Endometrium (tissue), 2 donors: ENCODE measurements at regions not wholly inside any gene's neighbourhood (a gene's known extent, or its start where the extent isn't known, plus 50 kb on each side); places are given as distances from the start of the nearest gene placed in this dataset.

Experiments used
- FAIRE-seq: peaks from 2 replicates; lab custom pipeline; 2012; peaks lifted over from hg19 to GRCh38; lab: Jason Lieb, UNC
- donor health status: control.
- donor health status: control.

DNA sequence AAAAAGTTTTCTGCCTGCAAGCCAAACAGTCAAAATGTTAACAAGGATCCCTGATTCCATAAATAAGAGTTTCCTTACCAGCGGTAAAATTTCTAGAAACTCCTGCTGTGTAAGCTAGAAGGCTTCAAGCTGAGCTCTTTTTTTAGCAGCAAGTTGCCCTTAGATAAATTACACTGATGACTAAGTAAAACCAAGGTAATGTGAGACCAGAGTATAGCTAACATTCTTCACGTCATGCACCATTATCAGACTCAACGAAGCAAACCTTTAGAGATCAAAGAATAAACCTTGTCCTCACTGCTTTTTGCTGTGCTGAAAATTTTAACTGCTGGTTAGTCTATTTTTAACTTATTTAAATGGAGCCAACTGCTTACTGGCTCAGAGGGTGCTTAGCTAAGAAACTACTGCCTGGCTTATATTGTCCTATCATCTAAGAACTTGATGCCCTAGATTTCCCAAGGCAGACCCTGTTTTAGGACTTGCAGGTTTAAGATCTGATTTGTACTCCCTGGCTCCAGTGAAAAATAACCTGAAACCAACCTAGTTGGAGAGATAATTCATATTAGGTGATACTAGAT is 900.7 kb downstream of the JRKL start:
- FAIRE-seq, result no peak

DNA sequence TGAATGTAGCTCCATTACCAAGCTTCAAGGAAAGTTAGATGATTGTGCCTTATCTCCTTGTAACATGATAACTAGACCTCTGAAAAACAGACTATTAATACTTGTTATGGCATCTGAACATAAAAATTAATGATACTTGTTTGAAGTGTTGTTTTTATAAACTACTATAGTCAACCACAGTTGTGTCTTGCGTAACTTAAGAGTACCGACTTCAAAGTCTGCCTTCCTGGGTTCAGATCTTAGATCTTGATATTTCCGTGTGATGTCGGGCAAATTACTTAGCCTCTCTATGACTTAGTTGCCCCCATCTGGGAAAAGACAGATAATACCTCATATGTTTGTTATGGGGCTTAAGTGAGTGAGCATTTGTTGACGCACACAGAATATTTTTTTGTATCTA is 906.5 kb downstream of the JRKL start:
- peak; percentile 37 for FAIRE-seq

DNA sequence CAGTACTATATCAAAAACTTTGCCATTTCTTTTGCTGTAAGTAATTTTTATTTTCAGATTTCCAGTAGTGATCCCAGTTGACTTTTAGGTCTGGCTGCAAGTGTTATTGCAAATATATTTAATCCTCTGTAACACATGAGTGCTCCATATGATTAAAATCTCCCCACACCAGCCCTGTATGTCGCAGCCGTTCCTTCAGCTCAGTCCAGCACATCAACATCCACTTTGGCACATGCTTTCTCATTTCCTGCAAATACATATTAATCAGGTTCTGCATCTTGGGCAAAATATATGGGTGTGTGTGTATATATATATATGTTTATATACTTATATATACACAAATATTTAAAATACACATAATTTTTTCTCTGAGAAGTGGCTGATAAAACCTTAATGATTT is 919.5 kb downstream of the JRKL start:
- no peak for FAIRE-seq

DNA sequence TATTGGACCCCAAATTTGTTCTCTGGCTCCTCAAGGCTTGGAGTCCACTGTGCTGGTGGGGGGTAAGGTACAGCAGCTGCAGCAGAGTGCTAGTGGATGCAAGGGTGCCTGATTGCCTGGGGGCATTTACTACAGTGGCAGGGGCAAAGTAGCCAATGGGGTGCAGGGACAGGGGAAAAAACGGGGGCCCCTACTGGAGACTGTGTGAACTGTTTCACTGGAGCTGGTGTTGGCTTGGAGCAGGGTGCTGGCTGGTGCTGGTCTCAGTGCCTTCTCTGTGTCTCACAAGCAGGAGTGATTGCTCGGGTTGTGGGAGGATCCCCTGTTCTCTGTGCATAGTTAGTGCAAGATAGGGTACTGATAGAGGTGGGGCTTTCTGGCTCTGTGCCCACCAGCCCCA is 935.9 kb downstream of the JRKL start:
- FAIRE-seq, result no peak

DNA sequence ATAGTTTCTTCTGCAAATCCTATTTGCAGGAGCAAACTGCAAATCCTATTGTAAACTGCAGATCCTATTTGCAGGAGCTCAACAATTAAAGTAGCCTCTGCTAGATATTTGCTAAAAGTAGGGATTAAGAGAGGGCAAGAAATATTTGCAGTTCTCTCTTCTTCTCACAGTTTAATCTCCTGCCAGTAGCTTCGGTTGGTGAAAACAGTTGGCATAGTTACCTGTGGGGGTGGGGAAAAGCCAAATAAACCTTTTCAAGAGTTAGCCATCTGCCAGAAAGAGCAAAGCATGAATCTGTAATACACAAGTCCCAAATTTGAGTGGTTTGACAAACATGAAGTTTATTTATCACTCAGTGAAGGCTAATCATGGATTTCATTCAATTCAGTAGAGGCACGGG is 942.5 kb downstream of the JRKL start:
- FAIRE-seq, result no peak

DNA sequence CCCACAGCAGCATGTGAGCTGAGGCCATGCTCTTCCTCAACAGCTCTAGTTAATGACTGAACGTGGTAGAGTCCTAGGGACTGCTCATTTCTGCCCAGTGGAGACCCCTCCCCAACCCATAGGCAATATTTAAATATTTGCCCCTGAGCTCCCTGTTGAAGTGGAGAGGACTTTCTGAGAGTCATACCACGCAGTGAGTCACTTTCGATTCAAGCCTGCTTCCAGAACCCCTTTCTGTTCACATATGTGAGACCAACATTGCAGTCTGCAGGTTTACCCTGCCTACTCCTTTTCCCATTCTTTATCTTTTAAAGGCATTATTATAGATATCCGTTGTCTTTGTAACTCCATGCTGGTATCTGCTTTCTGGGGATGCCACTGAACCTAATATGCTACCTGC is 946.3 kb downstream of the JRKL start:
- no peak for FAIRE-seq

DNA sequence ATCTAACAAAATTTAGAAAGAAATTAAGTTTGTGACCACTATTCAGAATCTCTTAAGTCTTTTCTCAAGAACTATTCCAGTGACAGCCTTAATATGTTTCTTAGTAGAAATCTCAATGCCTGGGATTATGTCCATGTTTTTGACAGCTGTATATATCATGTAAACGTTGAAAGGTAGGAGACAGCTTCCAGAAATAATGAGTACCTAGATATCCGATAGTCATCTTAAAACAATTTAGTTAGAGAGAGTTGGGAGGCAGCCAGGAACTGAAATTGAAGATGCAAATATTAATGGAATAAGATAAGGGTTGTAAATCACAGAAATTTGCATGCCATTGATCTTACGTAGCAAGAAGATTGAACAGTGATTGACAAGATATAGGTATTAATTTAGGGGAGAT is 955.2 kb downstream of the JRKL start:
- no peak for FAIRE-seq

DNA sequence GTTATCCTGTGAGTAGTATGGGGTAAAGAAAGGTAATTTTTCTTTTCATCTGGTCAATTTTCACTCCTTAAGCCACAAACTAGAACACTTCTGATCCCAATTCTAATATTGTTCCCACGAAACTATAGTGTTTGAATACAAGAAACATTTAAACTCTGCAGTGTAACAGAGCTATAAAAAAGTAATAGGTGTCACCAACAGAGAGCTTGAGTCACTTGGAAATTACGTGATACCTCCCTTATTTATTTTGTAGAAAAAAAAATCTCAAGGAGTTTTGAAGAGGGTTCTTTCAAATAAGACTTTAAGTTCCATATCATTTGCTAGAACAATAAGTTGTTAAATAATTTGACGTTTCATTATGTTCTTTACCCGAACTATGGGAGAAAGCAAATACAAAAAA is 959.4 kb downstream of the JRKL start:
- FAIRE-seq, result no peak

DNA sequence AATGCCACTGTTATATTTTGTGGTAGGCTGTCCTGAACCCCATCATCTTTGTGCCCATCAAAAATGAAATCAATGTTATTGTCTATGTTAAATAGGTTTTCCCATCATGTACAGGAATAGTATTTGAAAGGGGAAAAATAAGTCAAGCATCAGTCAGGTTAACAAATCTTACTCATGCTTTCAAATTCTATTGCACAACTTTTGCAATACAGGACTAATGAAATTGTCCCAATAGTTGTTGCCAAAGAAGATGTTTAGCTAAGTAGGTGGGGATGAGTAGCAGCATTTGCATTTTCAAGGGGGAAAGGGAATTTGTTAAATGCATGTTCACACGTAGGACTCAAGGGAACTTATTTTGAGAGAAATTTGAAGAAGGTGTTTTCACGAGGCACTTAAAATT is 962.1 kb downstream of the JRKL start:
- no peak for FAIRE-seq

DNA sequence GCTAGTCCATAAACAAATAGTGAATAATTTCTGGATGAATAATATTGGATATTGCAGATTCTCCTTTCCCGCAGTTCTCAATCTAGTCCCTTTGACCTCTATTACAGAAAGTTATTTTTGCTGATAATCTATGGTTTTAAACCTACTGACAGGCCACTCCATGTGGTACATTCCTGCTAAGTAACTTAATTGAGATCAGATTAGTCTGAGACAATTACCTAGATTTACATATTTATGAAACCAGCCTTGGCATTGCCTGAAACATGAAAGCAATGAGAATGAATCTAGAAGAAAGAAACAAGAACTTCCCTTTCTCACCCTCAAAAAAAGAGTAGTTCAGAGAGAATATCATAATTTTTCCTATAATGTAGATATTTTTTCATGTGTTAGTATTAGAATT is 964.2 kb downstream of the JRKL start:
- no peak for FAIRE-seq

DNA sequence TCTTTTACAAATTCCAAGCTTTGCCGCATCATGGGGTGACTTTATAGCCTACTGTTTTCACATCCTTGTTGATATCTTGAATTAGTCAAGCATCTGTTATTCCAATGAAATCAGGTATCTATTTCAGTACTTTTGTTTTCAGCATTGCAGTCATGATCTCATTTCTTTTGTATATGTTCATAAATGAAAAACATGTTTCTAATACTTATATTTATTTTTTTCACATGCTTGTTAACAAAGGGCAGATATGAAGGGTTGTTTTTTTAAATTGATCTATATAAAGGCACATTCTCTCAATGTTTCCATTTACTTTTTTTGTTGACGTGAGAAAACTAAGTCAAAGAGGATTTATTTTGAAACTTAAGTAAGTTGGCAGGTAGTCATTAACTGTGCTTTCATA is 964.8 kb downstream of the JRKL start:
- FAIRE-seq, result no peak

DNA sequence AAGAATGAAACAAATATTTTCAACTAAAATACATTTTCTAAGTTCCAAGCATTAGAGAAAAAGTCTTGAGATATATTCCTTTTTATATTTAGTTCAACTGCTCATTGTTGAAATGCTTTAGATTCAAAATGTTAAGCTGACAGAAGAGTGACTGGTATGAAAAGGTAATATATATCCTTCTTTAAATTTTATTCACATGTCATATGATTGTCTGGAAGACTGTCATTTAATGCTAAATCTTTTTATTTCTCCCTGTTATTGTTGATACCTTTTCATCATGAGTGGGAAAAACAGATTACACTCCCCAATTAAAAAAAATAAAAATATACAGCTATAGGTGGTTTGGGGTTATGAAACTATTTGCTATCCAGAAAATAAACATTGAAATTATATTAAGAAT is 965.4 kb downstream of the JRKL start:
- no peak for FAIRE-seq

DNA sequence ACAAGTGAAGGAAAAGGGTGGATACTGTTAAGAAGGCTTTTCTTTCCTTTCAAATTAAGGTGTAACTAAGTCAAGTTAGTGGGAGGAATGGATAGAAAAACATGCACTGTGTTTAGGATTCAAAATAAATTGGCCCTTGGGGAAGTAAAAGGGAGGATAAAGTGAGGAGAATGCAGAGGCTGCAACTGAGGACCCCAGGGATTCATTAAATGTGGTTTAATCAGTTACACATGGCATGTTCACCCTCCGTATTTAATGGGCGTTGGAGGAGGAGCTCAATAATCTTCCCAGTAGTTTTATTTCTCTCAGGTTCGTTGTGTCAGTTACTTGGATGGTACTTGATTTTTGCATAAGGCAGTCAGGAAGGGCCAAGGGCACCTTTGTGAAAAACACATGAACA is 966.3 kb downstream of the JRKL start:
- FAIRE-seq, result no peak

DNA sequence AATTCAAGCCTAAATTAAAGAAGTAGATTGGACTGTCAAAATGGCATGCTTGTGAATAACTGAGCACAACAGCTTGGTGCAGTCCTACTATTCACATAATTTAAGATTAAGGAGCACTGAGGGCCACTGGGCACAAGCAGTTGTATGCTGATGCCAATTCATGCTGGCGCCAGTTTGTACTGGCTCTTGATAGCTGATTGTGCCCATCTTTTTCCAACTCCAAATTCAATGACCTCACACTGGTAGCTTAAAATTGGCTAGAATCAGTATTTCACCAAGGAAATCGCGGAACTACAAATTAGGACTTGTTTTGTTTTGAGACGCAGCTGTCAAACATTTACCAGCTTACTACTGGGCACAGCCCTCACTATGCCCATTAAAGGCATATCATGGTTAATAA is 969.2 kb downstream of the JRKL start:
- no peak for FAIRE-seq

DNA sequence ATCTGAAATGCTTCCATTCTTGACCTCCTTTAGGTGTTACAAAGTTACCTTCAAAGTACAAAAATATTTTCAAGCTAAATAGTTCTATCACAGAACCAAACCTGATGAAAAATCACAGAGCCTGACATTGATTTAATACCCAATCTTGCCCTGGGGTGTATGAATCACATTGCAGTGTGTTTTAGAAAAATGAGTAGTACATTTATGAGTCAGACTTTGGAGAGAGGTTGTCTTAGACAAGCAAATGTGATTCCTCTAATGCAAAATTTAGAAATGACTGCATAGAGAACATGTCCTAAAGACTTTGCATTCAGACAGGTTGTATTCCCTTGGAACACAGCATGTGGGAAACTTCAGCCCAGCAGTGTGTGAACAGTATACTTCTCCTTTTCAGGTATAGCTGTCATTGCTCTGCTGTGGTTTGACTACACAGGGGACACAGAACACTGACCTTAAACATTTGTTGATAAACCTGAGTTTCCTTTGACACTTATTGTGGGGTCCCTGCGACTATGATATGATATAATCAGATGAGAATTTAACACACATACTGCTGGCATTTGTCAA is 972.1 kb downstream of the JRKL start:
- FAIRE-seq, result no peak

DNA sequence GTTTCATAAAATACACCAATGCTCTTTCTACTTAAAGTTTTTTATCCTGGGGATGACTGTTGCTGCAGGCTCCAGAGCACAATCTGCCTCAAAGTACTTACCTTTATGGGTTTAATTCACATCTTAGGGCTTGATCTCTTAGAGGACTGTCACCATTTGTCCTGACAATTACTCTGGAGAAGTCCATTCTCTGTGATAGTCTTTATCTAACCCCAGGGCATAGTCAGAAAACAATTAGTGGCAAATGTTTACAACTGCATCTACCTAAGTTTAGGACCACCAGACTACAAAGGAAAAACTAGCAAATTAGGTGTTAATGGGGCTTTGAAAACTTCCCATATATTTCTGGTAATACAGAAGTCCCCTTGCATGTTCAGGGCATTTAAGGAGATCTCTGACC is 973.5 kb downstream of the JRKL start:
- FAIRE-seq, result no peak

DNA sequence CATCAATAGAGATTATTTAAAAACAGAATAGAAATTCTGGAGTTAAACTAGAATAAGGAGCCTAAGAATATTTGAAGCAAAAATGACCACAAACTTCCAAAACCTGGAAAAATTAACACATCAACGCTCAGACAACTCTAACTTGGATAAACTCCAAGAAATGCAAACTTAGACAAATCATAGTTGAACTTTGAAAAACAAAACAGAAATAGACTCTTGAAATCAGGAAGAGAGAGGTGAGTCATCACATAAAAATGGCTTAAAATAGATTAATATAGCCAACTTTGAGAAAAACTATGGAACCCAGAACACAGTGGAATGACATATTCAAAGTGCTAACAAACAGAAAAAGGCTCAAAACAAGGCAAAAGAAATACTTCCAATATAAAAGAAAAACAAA is 974.2 kb downstream of the JRKL start:
- FAIRE-seq, result peak; percentile 33

DNA sequence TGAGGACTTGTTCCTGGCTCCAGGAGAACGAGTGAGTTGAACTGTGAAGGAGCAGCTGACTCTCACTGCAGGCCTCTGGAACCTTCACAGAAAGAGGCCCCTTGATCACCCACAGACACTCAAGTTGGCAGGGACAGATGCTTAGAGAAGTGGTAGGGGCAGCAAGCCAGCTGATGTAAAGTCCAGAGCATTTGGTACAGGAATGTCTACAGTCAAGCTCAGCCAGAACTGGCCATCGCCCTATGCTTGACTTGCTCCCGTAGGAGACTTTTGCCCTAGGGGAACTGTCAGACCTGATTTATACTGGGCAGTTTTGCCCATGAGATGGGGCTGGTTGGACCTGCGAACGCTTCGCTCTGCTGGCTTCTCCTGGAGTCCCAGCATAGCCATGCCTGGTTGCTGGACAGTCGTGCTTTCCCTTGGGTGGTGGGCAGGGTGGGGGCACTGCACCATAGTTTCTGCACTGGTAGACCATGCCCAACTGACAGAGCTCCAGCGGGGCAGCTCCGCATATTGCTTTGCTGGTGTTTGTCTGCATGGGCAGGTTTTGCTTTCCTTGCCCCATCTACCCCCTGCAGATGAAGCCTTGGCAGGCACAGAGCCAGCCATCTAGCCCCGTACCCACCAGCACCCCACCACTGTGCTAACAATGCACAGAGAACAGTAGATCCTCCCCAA is 977.7 kb downstream of the JRKL start:
- FAIRE-seq, result no peak

DNA sequence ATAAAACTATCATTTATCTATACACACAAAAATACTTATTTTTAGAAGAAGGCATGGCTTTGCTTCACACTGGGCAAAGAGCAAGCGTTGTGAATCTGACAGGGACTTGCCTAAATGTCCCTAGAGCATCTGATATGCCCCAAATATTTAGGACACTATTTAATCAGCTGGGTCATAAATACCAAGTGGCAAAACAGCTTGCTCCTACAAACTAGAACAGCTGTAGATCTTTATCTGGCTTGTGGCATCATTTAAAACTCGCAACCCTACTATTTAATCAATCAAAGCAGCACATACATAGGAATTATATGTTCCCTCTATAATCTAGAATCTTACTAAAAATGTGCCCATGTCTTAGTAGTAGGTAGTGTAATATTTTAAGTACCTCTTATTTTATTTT is 999.5 kb downstream of the JRKL start:
- FAIRE-seq, result no peak

DNA sequence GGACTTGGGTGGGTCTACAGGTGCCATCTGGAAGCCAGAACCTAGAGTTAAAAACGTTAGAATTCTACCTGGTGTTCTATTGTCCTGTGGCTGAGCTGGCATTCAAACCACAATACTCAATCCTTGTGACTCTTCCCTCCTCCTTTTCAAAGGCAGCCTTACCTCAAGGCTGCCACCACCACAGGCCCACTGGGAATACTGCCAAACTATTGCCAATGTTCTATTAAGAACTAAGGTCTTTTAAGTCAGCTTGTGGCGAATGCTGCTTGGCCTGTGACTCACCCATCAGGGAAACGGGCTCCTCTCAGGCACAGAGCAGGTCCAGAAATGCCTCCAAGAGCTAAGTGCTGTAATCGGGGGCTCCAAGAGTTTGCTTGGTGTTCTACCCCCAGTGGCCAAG is 1008.4 kb downstream of the JRKL start:
- no peak for FAIRE-seq

DNA sequence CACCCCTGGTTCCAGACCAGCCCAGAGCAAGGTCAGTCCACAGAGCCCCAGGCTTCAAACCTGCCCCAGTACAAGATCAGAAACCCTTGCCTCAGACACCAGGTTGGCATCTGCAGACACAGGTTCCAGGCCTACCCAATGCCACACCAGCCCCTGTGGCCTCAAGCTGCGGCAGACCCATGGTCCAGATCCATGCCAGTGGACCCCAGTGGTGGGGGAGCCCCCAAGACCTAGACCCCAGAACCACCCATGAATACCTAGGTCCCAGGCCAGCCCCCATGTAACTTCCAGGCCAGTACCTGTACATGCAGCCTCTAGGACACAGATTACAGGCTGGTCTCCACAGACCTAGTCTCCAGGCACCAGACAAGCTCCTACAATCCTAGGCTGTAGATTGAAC is 1019.3 kb downstream of the JRKL start:
- no peak for FAIRE-seq

DNA sequence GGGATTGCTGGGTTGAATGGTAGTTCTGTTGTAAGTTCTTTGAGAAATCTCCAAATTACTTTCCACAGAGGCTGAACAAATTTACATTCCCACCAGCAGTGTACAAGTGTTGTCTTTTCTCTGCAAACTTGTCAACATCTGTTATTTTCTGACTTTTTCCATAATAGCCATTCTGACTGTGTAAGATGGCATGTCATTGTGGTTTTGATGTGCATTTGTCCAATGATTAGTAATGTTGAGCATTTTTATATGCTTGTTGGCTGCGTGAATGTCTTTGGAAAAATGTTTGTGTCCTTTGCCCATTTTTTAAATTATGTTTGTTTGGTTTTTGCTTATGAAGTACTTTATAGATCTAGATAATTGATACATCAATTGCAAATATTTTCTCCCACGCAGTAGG is 1025.0 kb downstream of the JRKL start:
- no peak for FAIRE-seq

DNA sequence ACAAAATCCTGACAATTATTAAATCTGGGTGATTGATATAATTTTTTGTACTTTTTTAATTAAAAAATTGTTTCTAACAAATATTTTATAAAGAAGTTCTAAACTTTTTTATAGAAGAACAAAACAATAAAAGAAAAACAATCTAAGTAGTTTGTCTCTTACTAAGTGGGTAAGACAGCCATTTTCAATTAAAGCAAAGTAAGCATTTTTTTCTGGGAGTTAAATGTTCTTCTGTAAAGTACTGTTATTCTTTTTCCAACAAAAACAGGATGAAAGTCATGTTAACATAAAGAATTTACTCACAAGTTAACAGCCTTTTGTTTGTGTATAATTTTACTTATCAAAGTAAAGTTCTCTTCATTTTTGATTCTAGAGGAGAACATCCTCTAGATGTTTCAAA is 1029.9 kb downstream of the JRKL start:
- peak; percentile 45 for FAIRE-seq

DNA sequence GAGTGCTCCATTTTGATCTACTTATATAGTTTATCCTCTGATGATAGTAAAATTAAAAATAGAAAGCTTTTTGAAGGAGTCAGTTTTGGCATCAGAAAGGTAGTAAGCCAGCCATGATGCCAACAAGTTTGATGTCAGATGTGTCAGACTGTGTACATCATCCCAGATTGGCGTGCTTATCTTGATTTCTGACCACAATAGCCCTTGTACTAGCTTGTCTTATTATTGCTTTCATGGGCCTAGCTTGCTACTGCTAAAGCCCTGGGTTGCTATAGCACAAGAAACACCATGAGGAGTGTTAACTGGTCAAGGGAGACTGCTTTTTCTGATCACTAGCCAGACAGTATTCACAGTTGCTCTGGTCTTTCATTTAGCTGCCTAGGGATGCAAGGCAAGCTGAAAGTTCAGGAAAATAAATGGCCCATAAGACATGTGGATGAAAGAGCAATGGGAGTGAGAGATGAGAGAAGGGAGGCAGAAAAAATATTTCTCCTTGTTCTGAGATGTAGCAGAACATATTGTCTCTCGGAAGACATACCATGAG is 1038.5 kb downstream of the JRKL start:
- FAIRE-seq, result no peak
